22Rv1 (cell line): ENCODE measurements at regions not wholly inside any gene's neighbourhood (a gene's known extent, or its start where the extent isn't known, plus 50 kb on each side); places are given as distances from the start of the nearest gene placed in this dataset.

Experiments used
- H3K27ac ChIP-seq: fragments of 450-650 bp; 2 replicates; pipeline ENCODE4 v1.5.1; 2017
- CTCF ChIP-seq: fragments of 450-650 bp; IDR thresholded peaks from 2 replicates; pipeline ENCODE4 v1.5.1; 2017; ENCODE audit warnings: mild to moderate bottlenecking
- ZFX ChIP-seq: fragments of 450-650 bp; IDR thresholded peaks from 2 replicates; pipeline ENCODE4 v1.6.1; 2017; ENCODE audit warnings: antibody characterized with exemption, borderline replicate concordance

GRCh38 chr21:43331111-43331961 is 95.6 kb downstream of the SIK1 start:
- no peak overlapping the region for H3K27ac ChIP-seq
- TF ChIP-seq CTCF (no peak), ZFX (no peak)

GRCh38 chr21:43330306-43330881 is 96.5 kb downstream of the SIK1 start:
- no peak overlapping the region for H3K27ac ChIP-seq
- TF ChIP-seq CTCF, result no peak
- TF ChIP-seq ZFX, result no peak

- no peak overlapping the region for H3K27ac ChIP-seq
- TF ChIP-seq CTCF (no peak), ZFX (no peak)
Measured at GRCh38 chr21:43329711-43330269, 97.1 kb downstream of the SIK1 start.

- no peak overlapping the region for H3K27ac ChIP-seq
- TF ChIP-seq CTCF, result no peak
- TF ChIP-seq ZFX, result no peak
Measured at GRCh38 chr21:43328958-43329691, 97.8 kb downstream of the SIK1 start.

GRCh38 chr21:43328185-43328957 is 98.6 kb downstream of the SIK1 start:
- no peak overlapping the region for H3K27ac ChIP-seq
- TF ChIP-seq CTCF (no peak), ZFX (no peak)

- TF ChIP-seq CTCF, result no peak
- TF ChIP-seq ZFX, result no peak
- H3K27ac ChIP-seq, result no peak overlapping the region
Measured at GRCh38 chr21:43325968-43326715, 100.8 kb downstream of the SIK1 start.
